ENCODE measurements at regions not wholly inside any gene's neighbourhood (a gene's known extent, or its start where the extent isn't known, plus 50 kb on each side); places are given as distances from the start of the nearest gene placed in this dataset.

DNA sequence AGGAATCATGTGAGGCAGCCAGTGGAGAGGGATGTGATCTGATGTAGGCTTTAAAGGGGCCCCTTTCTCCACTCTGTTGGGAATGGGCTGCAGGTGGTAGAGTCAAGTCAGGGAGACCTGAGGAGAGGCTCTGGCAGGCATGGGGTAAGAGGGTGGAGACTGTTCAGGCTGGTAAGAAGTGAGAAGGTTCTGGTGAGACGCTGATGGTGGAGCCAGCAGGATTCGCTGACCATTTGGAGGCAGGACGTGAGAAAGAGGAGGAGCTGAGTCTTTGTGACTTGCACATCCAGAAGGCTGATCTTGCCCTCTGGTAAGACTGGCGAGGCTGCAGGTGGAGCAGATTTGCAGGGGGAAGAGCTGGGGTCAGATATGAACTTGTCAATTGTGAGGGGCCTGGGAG, 248.0 kb downstream of the NSG2 start:
- no peak for DNase-seq (ENCODE audit: low read depth in 1 of 2, low spot score in 1 of 2)
- H3K4me3 ChIP-seq (replicated peaks; ENCODE audit: insufficient read depth, low read length), result no peak overlapping the region
- H3K27ac ChIP-seq (replicated peaks), result no peak overlapping the region
- TF ChIP-seq GABPA (IDR thresholded peaks at IDR 0.05; ENCODE audit: low read depth) (no peak), SPI1 (IDR thresholded peaks at IDR 0.05; ENCODE audit: borderline replicate concordance, low read depth) (no peak), POLR2AphosphoS5 (IDR thresholded peaks at IDR 0.05; ENCODE audit: low read depth) (no peak), REST (IDR thresholded peaks at IDR 0.05; ENCODE audit: insufficient replicate concordance, low read depth) (no peak)
- TF ChIP-seq, protein P1, sequence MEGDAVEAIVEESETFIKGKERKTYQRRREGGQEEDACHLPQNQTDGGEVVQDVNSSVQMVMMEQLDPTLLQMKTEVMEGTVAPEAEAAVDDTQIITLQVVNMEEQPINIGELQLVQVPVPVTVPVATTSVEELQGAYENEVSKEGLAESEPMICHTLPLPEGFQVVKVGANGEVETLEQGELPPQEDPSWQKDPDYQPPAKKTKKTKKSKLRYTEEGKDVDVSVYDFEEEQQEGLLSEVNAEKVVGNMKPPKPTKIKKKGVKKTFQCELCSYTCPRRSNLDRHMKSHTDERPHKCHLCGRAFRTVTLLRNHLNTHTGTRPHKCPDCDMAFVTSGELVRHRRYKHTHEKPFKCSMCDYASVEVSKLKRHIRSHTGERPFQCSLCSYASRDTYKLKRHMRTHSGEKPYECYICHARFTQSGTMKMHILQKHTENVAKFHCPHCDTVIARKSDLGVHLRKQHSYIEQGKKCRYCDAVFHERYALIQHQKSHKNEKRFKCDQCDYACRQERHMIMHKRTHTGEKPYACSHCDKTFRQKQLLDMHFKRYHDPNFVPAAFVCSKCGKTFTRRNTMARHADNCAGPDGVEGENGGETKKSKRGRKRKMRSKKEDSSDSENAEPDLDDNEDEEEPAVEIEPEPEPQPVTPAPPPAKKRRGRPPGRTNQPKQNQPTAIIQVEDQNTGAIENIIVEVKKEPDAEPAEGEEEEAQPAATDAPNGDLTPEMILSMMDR (IDR thresholded peaks at IDR 0.05; ENCODE audit: insufficient read depth, low read length), result no peak
- no peaks in the 10 kb centered on the region for H3K27me3 ChIP-seq (ENCODE audit: insufficient read depth, poor library complexity, severe bottlenecking)

DNA sequence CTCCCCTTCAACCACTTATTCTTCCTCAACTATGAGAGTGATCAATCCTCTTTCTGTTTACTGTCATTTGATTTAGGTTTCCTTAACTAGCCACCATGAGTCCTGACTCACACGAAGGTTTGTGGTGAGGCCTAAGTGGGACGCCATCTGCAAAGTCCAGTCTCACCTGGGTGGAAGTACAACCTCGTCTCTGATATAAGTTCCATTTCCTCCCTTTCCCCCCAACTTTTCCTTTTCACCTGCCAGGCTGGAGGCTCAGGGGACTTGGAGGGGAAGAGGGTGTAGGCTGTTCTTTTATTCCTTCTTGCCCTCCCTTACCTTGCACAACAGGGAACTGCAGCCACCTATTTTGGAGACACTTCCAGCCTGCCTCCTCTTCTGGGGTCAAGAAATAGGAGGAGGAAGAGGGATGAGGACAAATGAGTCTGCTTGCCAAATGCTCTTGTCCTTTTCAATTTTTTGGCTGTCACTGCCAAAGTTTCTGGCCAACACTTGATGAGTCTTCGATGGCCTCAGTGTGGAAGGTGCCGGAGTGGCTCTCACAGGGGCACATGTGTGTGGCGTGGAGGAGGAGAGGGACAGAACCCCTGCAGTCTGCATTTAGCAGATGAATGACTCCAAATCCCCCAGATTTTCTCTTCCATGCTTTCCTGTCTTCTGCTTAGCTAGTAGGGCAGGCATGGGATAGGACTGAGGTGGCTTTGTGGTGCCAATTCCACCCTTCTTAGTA, 249.6 kb downstream of the NSG2 start:
- DNase-seq (ENCODE audit: low read depth in 1 of 2, low spot score in 1 of 2), result no peak

More for the DNA sequence above, 249.6 kb downstream of the NSG2 start:
- Histone ChIP-seq H3K27ac (replicated peaks) (no peak overlapping the region), H3K27me3 (ENCODE audit: insufficient read depth, poor library complexity, severe bottlenecking) (no peaks in the 10 kb centered on the region), H3K4me3 (replicated peaks; ENCODE audit: insufficient read depth, low read length) (no peak overlapping the region)
- TF ChIP-seq POLR2AphosphoS5 (IDR thresholded peaks at IDR 0.05; ENCODE audit: low read depth), result no peak
- no peak for TF ChIP-seq REST (IDR thresholded peaks at IDR 0.05; ENCODE audit: insufficient replicate concordance, low read depth)
- TF ChIP-seq, protein P1 (IDR thresholded peaks at IDR 0.05; ENCODE audit: insufficient read depth, low read length), result no peak
